Neural progenitor cell (in vitro differentiated cells): ENCODE measurements at regions not wholly inside any gene's neighbourhood (a gene's known extent, or its start where the extent isn't known, plus 50 kb on each side); places are given as distances from the start of the nearest gene placed in this dataset.
A peak's percentile ranks its signal among the peaks of the same experiment; 100 is the strongest.

ENCODE experiments used
- DNase-seq: peaks from one replicate; pipeline ENCODE4 v3.0.0-alpha.2; 2016; ENCODE audit warnings: low spot score
- H2AFZ ChIP-seq: fragments of 200-600 bp; sonication (generic); replicated peaks from 2 replicates; pipeline ENCODE4 v1.6.1; 2016; ENCODE audit warnings: antibody characterized with exemption
- H3F3A ChIP-seq: fragments of 200-600 bp; sonication (generic); 2 replicates; pipeline ENCODE4 v1.6.1; 2016; ENCODE audit warnings: antibody characterized with exemption, low read depth
- H3K27ac ChIP-seq: fragments of 200-600 bp; sonication (generic); 2 replicates; pipeline ENCODE4 v1.5.1; 2016; ENCODE audit warnings: mild to moderate bottlenecking
- H3K27me3 ChIP-seq: fragments of 200-600 bp; sonication (generic); 2 replicates; pipeline ENCODE4 v1.6.1; 2016; ENCODE audit warnings: mild to moderate bottlenecking, moderate library complexity
- H3K36me3 ChIP-seq: fragments of 200-600 bp; sonication (generic); 2 replicates; pipeline ENCODE4 v1.5.1; 2016
- H3K4me1 ChIP-seq: fragments of 200-600 bp; sonication (generic); 2 replicates; pipeline ENCODE4 v1.6.1; 2016; ENCODE audit warnings: mixed run types
- H3K4me2 ChIP-seq: fragments of 200-600 bp; sonication (generic); 2 replicates; pipeline ENCODE4 v1.6.1; 2016
- H3K4me3 ChIP-seq: fragments of 200-600 bp; sonication (generic); 2 replicates; pipeline ENCODE4 v1.5.1; 2016
- H3K79me2 ChIP-seq: fragments of 200-600 bp; sonication (generic); 2 replicates; pipeline ENCODE4 v1.6.1; 2016; ENCODE audit warnings: low read depth
- H3K9ac ChIP-seq: fragments of 200-600 bp; sonication (generic); 2 replicates; pipeline ENCODE4 v1.6.1; 2016
- H3K9me3 ChIP-seq: fragments of 200-600 bp; sonication (generic); 2 replicates; pipeline ENCODE4 v1.5.1; 2016; ENCODE audit warnings: low read depth
- H4K20me1 ChIP-seq: fragments of 200-600 bp; sonication (generic); 2 replicates; pipeline ENCODE4 v1.6.1; 2016; ENCODE audit warnings: low read depth
- H3K27ac Mint-ChIP-seq: 3 replicates; pipeline ENCODE4 v1.8.0; 2021; ENCODE audit warnings: mixed read lengths
- H3K27me3 Mint-ChIP-seq: 2 replicates; pipeline ENCODE4 v1.8.0; 2022; ENCODE audit warnings: low read depth, mild to moderate bottlenecking, inconsistent platforms, moderate library complexity, mixed read lengths; ENCODE audit not compliant: insufficient read depth
- H3K36me3 Mint-ChIP-seq: 3 replicates; pipeline ENCODE4 v1.8.0; 2021; ENCODE audit warnings: mixed read lengths
- H3K4me1 Mint-ChIP-seq: 3 replicates; pipeline ENCODE4 v1.8.0; 2021; ENCODE audit warnings: mixed read lengths
- H3K4me3 Mint-ChIP-seq: 3 replicates; pipeline ENCODE4 v1.8.0; 2021; ENCODE audit warnings: mild to moderate bottlenecking, moderate library complexity, mixed read lengths
- H3K9me3 Mint-ChIP-seq: 3 replicates; pipeline ENCODE4 v1.8.0; 2020; ENCODE audit warnings: mixed read lengths
- EZH2 ChIP-seq: fragments of 200-600 bp; sonication (generic); IDR thresholded peaks from 2 replicates; pipeline ENCODE4 v1.6.1; 2017; ENCODE audit warnings: antibody characterized with exemption, mild to moderate bottlenecking, moderate library complexity
- EZH2phosphoT487 ChIP-seq: fragments of 200-600 bp; sonication (generic); IDR thresholded peaks from 2 replicates; pipeline ENCODE4 v1.6.1; 2017; ENCODE audit warnings: antibody characterized with exemption
- TF ChIP-seq, protein P1 (sequence below): fragments of 200-600 bp; sonication (generic); IDR thresholded peaks from 2 replicates; pipeline ENCODE4 v1.5.1; 2017; ENCODE audit warnings: antibody characterized with exemption, mild to moderate bottlenecking

DNA sequence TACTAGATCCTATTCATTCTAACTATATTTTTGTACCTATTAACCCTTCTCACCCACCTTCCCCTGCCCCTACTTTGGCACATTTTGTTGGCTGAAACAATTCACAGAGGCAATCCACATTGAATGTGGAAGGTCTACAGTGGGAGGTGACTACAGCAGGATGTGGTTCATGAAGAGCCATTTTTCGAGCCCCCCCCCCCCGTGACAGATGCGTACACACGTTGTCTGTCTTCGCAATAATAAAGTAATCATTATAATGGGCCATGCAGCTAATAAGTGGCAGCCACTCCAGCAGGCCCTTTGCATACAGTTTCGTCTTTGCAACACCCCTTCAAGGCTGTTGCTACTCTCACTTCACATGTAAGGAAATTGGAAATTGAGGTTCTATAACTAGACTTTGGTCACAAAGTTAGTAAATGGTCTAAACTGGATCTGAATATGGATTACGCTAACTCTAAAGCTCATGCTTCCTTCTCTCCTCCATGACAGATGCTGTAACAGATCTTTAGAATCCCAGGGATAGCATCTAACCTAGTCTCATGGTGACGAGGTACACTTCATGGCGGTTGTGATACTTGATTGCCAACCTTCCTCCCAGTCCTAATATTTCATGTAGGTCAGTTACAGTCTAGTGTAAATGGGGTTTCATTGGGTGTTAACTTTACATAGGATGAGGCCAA is 176.8 kb downstream of the MYCN start:
- Mint-ChIP-seq H3K9me3 (peaks cover 11% of the 10 kb centered on the region), H3K27ac (no peak overlapping the region), H3K4me1 (peaks cover 34% of the 10 kb centered on the region), H3K4me3 (no peak overlapping the region), H3K36me3 (no peaks in the 10 kb centered on the region), H3K27me3 (peaks cover 4% of the 10 kb centered on the region)
- Histone ChIP-seq H3K36me3 (no peaks in the 10 kb centered on the region), H3K4me2 (no peak overlapping the region), H2AFZ (no peak overlapping the region), H3K4me1 (peaks cover 27% of the 10 kb centered on the region), H3K9me3 (no peaks in the 10 kb centered on the region), H3K79me2 (no peaks in the 10 kb centered on the region), H3F3A (peaks cover 12% of the 10 kb centered on the region), H3K27ac (no peak overlapping the region), H4K20me1 (no peaks in the 10 kb centered on the region), H3K27me3 (no peaks in the 10 kb centered on the region), H3K9ac (no peak overlapping the region), H3K4me3 (no peak overlapping the region)
- TF ChIP-seq EZH2 = no peak
- no peak for DNase-seq

DNA sequence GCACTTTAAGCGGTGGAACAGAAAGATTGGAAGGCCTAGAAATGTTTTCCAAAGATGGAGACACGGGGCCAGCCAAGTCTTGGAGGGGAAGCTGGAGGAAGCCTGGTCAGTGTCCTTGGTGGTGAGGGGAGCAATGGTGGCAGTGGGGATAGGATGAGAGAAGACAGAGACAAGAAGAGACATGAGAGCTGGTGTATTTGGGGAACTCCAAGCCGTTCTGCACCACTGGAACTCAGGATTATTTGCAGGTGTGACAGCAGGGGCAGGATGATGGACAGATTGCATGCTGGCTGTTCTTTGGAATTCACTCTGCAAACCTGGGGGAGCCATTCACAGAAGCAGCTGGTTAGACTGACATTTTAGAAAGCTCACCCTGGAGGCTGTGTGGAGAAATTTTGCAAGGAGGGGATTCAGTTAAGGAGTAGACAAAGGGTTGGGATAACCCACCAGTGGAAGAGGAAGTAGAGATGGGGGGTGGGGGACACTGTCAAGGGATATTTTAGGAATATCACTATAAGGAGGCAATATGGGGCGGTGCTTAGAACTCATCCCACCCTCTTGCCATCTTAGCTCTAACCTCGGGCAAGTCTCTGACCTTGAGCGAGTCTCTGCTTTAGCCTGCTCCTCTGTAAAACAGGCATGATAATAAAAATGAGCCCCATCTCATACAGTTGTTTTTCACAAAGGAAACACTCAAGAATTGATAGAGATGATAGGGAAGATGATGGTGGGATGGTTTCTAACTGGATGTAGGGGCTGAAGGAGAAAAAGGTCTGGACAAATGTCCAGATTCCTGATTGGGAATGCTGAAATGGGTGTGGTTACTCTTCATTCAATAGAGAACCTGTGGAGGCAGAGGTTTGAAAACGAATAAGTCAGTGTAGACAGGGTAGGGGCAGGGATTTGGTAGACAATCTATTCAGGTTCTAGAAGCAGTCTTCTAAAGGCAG is 175.8 kb downstream of the MYCN start:
- Histone ChIP-seq H3K9me3 (no peaks in the 10 kb centered on the region), H3F3A (peaks cover 12% of the 10 kb centered on the region), H3K9ac (no peak overlapping the region), H3K4me2 (no peak overlapping the region), H3K27ac (no peak overlapping the region), H4K20me1 (no peaks in the 10 kb centered on the region), H2AFZ (no peak overlapping the region), H3K36me3 (no peaks in the 10 kb centered on the region), H3K4me1 (peaks cover 27% of the 10 kb centered on the region), H3K27me3 (no peaks in the 10 kb centered on the region), H3K4me3 (no peak overlapping the region), H3K79me2 (no peaks in the 10 kb centered on the region)
- no peak for DNase-seq
- Mint-ChIP-seq H3K27me3 (peaks cover 4% of the 10 kb centered on the region), H3K4me1 (peaks cover 34% of the 10 kb centered on the region), H3K4me3 (no peak overlapping the region), H3K27ac (no peak overlapping the region), H3K9me3 (peaks cover 4% of the 10 kb centered on the region), H3K36me3 (no peaks in the 10 kb centered on the region)
- TF ChIP-seq EZH2 (no peak), EZH2phosphoT487 (no peak)
- TF ChIP-seq, protein P1, sequence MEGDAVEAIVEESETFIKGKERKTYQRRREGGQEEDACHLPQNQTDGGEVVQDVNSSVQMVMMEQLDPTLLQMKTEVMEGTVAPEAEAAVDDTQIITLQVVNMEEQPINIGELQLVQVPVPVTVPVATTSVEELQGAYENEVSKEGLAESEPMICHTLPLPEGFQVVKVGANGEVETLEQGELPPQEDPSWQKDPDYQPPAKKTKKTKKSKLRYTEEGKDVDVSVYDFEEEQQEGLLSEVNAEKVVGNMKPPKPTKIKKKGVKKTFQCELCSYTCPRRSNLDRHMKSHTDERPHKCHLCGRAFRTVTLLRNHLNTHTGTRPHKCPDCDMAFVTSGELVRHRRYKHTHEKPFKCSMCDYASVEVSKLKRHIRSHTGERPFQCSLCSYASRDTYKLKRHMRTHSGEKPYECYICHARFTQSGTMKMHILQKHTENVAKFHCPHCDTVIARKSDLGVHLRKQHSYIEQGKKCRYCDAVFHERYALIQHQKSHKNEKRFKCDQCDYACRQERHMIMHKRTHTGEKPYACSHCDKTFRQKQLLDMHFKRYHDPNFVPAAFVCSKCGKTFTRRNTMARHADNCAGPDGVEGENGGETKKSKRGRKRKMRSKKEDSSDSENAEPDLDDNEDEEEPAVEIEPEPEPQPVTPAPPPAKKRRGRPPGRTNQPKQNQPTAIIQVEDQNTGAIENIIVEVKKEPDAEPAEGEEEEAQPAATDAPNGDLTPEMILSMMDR = no peak

DNA sequence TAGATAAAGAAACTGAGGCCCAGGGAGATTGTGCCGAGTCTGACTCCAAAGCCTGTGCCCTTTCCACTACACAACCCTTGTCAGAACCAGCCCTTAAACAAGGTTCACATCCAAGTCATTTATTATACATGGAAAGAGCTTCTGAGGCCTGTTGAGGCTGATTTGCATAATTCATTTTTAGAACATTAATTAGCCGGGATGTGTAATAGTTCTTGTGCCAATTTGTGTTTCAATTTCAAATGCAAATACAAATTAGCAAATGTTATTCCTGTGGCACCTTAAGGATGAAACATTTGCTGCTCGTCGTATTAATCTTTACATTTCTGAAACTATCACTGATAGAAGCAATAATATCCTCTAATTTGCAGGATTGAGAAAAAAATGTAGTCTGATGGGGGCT is 174.9 kb downstream of the MYCN start:
- peaks cover 4% of the 10 kb centered on the region for H3K9me3 Mint-ChIP-seq
- H3K4me3 Mint-ChIP-seq = no peak overlapping the region
- peaks cover 31% of the 10 kb centered on the region for H3K4me1 Mint-ChIP-seq

More for the DNA sequence above, 174.9 kb downstream of the MYCN start:
- Histone ChIP-seq H3K79me2 (no peaks in the 10 kb centered on the region), H3K4me3 (no peak overlapping the region), H3K27ac (no peak overlapping the region), H4K20me1 (no peaks in the 10 kb centered on the region), H3F3A (peaks cover 12% of the 10 kb centered on the region), H3K9me3 (no peaks in the 10 kb centered on the region), H2AFZ (no peak overlapping the region), H3K27me3 (no peaks in the 10 kb centered on the region), H3K4me1 (peaks cover 27% of the 10 kb centered on the region), H3K4me2 (peak overlapping the region; percentile 20), H3K36me3 (no peaks in the 10 kb centered on the region), H3K9ac (no peak overlapping the region)
- TF ChIP-seq EZH2phosphoT487 = no peak
- TF ChIP-seq, protein P1 = no peak
- no peak for TF ChIP-seq EZH2
- H3K27me3 Mint-ChIP-seq = peaks cover 4% of the 10 kb centered on the region
- no peak for DNase-seq
- H3K27ac Mint-ChIP-seq = no peak overlapping the region
- no peaks in the 10 kb centered on the region for H3K36me3 Mint-ChIP-seq
